HG02571 (cell line): ENCODE measurements at regions not wholly inside any gene's neighbourhood (a gene's known extent, or its start where the extent isn't known, plus 50 kb on each side); places are given as distances from the start of the nearest gene placed in this dataset.
"Not testable (repeated sequence)": the region's sequence is repeated elsewhere in the genome, so short reads cannot be mapped to it uniquely, and the experiment has no call there.

ENCODE experiments used
- ATAC-seq: cut with Tn5 transposase; IDR thresholded peaks from one replicate; pipeline ENCODE4 v1.9.1; 2021; ENCODE audit warnings: mild to moderate bottlenecking, moderate library complexity; ENCODE audit not compliant: unreplicated experiment

DNA sequence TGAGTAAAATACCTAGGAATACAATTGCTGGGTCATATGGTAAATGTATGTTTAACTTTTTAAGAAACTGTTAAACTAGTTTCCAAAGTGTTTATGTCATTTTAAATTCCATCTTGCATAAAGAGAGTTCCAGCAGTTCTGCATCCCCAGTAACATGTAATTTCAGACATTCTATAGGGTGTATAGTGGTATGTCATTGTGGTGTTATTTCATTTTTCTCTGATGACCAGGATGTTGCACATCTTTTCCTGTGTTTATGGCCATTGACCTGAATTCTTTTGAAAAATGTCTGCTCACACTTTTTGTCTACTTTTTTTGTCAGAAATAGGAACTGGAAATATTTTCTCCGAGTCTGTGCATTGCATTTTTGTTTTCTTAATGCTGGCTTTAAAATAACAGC is 128.9 kb downstream of the TMEM200A start:
- no peak for ATAC-seq

DNA sequence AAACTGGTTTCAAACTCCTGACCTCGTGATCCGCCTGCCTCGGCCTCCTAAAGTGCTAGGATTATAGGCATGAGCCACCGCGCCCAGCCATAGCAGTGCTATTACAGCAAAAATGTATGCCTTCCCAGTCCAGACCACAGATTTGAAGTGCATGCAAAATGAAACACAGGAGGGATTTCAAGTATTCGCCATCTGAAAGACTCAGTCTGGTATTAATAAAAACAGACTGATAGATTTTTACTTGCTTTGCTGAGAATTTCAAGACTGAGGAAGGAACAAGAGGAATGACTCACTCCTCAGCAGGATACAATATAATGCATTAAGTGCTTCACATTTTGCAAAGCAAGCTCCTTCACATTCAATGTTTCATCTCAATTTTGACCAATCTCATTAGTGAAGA is 134.9 kb downstream of the TMEM200A start:
- no peak for ATAC-seq

- no peak for ATAC-seq
Measured at GRCh38 chr6:130503146-130503545, 137.3 kb downstream of the TMEM200A start.

- ATAC-seq, result no peak
Measured at GRCh38 chr6:130505808-130506598, 140.2 kb downstream of the TMEM200A start.

GRCh38 chr6:130507005-130507665 is 141.3 kb downstream of the TMEM200A start:
- ATAC-seq, result not testable (repeated sequence)

- ATAC-seq, result no peak
Measured at GRCh38 chr6:130507666-130508028, 141.8 kb downstream of the TMEM200A start.

DNA sequence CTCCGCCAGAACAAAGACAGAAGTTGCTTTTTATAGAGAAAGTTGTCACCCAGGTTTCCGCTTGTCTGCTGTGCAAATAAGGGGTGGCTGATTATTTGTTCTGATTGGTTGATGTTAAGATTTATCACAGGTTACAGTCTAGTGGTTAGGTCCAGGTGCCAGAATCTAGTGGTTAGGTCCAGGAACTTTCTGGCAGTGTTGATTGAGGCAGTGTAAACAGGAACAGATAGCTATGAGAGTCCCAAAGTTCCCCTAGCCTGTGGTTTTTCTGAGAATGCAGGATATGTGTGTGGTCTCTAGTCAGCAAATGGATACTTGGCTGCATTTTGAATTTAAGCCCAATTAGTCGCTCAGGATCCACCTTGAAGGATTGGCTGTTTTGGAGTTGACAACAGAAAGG is 148.0 kb downstream of the TMEM200A start:
- ATAC-seq, result no peak

DNA sequence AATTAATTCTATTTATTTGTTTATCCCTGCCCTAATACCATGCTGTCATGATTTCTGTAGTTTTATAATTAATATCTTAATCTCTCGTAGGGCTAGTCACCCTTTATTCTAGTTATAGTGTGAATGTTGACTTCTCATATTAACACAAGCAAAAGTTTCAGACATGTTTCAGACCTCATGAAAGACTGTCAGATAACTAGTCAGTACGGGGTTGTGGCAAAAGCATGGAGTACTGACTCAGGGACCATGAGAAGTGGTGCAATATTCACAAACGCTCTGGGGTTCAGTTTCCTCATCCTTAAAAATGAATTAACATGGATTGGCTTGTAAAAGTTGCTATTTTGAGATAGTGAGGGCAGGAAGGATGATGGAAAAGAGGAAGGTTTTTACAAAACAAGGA is 148.9 kb downstream of the TMEM200A start:
- ATAC-seq, result no peak

DNA sequence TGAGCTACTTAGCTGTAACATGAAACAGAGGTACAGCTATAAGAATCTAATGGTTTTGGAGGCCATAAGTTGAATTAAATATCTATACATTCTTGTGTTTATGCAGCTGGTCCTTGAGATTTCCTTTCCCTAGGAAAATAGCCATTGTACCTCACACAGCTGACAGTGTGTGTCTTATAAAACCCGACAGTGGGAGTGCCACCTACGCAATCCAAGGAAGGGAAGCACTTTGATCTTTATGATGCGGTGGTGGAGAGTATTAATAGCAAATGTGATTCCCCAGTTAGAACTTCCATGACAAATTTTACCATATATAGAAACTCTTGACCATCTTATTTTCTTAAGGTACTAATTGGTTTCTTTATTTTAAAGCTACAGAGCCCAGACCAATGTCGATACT is 149.5 kb downstream of the TMEM200A start:
- ATAC-seq, result no peak

- ATAC-seq, result no peak
Measured at GRCh38 chr6:130516604-130517003, 150.8 kb downstream of the TMEM200A start.

- ATAC-seq, result peak; percentile 89
Measured at GRCh38 chr6:130517444-130517931, 151.7 kb downstream of the TMEM200A start.

- ATAC-seq, result no peak
Measured at GRCh38 chr6:130518588-130518987, 152.8 kb downstream of the TMEM200A start.

DNA sequence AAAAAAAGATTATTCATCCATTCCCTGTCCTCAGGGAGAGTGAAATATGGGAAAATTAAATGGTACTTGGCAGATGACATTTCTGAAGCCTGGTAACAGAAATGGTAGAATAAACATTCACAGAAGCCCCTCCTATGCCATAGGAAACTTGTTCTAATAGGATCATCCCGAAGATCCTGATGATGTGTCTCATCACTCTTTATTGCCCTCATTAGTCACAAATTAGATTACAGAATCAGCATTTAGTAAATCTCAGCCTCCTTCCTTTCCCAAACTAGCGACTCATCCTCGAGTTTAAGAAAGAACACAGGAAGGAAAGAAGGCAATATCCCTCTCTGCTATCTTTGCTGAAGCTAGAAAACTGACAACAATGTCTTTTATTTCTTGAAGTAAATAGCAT is 154.4 kb downstream of the TMEM200A start:
- no peak for ATAC-seq

DNA sequence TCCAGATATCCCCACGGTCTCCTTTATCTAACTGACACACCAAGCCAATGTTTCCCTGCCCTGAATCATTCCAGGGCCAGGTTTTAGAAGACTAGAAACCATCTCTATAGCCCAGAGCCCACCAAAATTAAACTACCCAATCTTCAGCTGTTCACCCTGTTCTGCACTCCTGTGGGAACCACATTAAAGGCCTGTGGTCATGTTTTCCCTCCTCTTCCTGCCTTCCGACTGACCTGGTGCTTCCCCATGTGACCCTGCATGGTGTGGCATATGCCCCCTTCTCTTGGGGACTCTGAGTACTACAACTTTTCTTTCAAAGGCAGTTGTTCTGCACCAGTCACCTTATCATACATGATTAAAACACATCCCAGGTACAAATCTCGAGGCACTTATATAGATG is 155.0 kb downstream of the TMEM200A start:
- ATAC-seq, result no peak

GRCh38 chr6:130524552-130524951 is 158.7 kb downstream of the TMEM200A start:
- ATAC-seq, result no peak

GRCh38 chr6:130525408-130525807 is 159.6 kb downstream of the TMEM200A start:
- ATAC-seq, result no peak

- ATAC-seq, result no peak
Measured at GRCh38 chr6:130526466-130526865, 160.6 kb downstream of the TMEM200A start.

GRCh38 chr6:130527173-130527572 is 161.4 kb downstream of the TMEM200A start:
- no peak for ATAC-seq

DNA sequence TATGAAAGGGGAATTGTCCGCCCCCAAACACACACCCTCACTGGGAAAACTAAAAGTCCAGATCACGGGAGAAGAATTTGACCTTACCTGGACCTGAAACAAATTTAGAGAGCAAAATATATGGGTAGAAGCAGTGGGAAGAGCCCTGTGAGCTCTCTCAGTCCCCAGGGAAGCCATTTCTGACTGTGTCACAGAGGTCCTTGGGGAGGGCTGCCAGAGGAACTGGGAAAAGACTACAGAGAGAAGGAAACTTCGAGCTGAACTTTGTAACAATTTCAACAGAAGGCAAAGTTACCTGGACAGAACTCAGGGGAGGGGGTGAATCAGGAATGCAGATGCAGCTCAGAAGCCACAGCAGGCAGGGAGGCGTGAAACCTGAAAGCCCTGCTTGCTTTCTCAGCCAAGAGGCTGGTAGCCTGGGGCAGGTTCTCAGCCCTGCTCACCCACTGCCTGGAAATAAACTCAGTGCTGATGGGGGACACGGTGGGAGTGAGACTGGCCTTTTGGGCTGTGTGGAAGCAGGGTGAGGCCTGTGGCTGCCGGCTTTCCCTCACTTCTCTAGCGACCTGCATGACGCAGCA is 163.8 kb downstream of the TMEM200A start:
- no peak for ATAC-seq

DNA sequence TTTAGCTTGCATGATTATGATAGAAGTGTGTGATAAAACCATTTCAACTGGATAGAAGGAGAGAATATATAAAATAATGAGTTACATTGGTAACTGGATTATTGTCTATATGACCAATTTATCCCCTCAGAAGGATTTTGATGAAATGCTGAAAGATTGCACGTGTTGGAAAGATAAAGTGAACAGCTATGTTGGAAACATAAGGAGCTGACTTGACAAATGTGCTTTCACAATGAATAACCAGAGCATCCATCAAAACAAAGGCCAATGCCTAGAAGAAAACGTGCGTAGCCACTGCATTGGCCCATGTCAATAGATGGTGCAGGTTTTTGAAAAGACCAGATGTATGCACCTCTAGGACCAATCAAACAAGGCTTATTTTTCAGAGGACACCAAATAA is 168.8 kb downstream of the TMEM200A start:
- no peak for ATAC-seq

DNA sequence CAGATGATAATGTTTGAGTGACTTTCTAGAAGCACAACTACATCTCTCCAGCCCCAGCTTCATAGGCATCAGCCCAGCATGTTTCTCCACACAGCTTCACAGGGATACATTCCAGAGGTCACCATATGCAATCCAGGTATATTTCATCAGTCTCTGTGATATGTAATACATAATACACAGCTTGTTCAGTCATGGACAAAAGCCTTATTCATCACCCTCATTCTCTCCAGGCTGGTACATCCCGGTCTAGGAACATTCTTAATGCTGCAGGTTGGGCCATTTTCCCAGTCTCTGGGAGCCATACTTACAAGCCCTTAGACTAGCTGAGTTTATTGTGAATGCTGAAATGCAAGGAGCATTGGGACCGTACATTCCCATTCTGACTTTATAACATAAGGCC is 169.4 kb downstream of the TMEM200A start:
- no peak for ATAC-seq

DNA sequence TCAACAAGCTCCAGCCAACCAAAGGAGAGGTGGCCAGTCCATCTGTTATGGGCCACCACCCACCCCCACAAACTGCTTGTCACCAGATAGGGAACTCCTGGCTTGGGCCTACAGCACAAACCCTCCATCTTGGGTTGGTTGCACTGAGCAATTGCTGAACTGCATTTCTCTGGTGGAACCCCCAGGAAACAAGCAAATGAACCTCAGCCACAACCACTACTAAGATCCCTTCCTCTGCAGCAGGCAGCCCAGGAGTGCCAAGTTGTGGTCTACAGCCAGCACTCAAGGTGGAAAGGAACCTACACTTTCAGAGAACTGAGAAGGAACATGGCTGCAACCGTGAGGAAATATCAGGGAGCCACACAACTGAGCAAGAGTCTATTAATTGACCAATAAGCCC is 171.6 kb downstream of the TMEM200A start:
- ATAC-seq, result no peak
